ACC112 (cell line): ENCODE measurements at regions not wholly inside any gene's neighbourhood (a gene's known extent, or its start where the extent isn't known, plus 50 kb on each side); places are given as distances from the start of the nearest gene placed in this dataset.

Source experiments
- H2AFZ ChIP-seq: fragments of 200-600 bp; sonication (generic); one replicate; pipeline ENCODE4 v1.6.0; 2017; ENCODE audit warnings: antibody characterized with exemption, low read length; ENCODE audit not compliant: unreplicated experiment
- H3K27ac ChIP-seq: fragments of 200-600 bp; sonication (generic); 2 replicates; pipeline ENCODE4 v1.5.1; 2014; ENCODE audit warnings: low read depth, mild to moderate bottlenecking, antibody characterized with exemption, low read length, moderate library complexity
- H3K27me3 ChIP-seq: fragments of 200-600 bp; sonication (generic); 2 replicates; pipeline ENCODE4 v1.6.1; 2014; ENCODE audit warnings: mild to moderate bottlenecking, antibody characterized with exemption, low read length, moderate library complexity, mixed read lengths; ENCODE audit not compliant: insufficient read depth
- H3K36me3 ChIP-seq: fragments of 200-600 bp; sonication (generic); 2 replicates; pipeline ENCODE4 v1.6.1; 2016; ENCODE audit warnings: mild to moderate bottlenecking, antibody characterized with exemption, low read length, moderate library complexity, mixed read lengths; ENCODE audit not compliant: insufficient read depth
- H3K4me1 ChIP-seq: fragments of 200-600 bp; sonication (generic); one replicate; pipeline ENCODE4 v1.6.1; 2016; ENCODE audit warnings: low read length, mixed read lengths; ENCODE audit not compliant: insufficient read depth, unreplicated experiment, control insufficient read depth
- H3K4me3 ChIP-seq: fragments of 200-600 bp; sonication (generic); 2 replicates; pipeline ENCODE4 v1.5.1; 2014; ENCODE audit warnings: mild to moderate bottlenecking, low read depth, low read length
- H3K79me2 ChIP-seq: fragments of 200-600 bp; sonication (generic); one replicate; pipeline ENCODE4 v1.6.0; 2016; ENCODE audit warnings: low read length; ENCODE audit not compliant: control insufficient read depth, unreplicated experiment, insufficient read depth

DNA sequence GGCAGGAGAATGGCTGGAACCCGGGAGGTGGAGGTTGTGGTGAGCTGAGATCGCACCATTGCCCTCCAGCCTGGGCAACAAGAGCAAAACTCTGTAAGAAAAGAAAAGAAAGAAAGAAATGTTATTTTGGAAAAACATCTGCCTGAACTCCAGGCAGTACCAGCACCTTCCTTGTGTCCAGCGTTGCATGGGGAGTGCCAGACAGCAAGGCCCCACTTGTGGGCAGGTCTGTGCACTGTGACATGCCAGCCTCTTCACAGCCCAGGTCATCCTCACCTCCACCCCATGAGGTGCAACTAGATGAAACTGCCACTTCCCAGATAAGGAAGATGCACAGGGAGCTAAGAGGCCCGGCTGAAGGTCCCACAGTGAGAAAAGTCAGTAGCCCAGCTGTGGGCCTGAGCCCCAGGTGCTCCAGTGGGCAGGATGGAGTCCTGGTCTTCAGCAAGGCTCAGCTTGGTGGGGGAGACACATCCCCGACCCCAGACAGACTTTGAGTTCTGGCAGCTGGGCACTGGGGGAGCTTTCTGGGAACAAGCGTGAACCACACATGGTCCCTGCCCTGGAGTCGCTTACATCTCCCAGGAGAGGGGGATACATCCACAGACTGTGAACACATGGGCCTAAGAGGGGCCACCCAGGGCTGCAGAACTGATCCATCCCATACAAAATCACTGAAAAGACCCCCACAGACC lies 146.9 kb upstream of the IER5L start:
- Histone ChIP-seq H2AFZ (no peak overlapping the region), H3K27ac (no peak overlapping the region), H3K4me3 (no peak overlapping the region), H3K79me2 (no peaks in the 10 kb centered on the region), H3K4me1 (peaks cover 22% of the 10 kb centered on the region), H3K27me3 (no peaks in the 10 kb centered on the region), H3K36me3 (no peaks in the 10 kb centered on the region)

DNA sequence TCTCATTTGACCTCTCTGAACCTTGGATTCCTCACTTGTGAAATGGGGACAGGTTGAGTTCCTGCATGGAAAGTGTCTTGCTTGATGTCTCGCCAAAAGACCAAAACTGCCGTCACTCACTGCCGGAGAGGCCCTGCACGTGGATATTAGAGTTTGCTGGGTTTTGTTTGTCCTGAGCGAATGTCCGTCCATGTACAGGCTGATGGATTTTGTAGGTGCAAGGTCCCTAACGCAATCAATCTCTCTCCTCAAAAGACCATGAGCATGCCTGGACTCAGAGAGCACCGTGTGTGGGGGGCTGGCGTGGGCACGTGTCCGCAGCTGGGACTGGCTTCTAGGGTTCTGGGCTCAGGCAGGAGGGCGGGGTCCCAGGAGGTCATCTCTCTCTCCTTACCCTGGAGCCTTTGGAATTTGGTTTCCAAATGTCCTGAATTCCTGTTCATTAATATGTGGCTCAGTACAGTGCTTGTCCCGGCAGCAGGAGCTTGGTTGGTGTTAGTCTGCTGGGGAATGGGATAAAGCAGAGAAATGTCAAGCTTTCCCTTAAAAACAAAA lies 146.0 kb upstream of the IER5L start:
- Histone ChIP-seq H3K79me2 (no peaks in the 10 kb centered on the region), H3K4me1 (peaks cover 23% of the 10 kb centered on the region), H3K36me3 (no peaks in the 10 kb centered on the region), H3K27ac (no peak overlapping the region), H3K27me3 (no peaks in the 10 kb centered on the region), H3K4me3 (no peak overlapping the region), H2AFZ (no peak overlapping the region)

GRCh38 chr9:129323376-129323998 lies 145.4 kb upstream of the IER5L start:
- peaks cover 19% of the 10 kb centered on the region for H3K4me1 ChIP-seq

DNA sequence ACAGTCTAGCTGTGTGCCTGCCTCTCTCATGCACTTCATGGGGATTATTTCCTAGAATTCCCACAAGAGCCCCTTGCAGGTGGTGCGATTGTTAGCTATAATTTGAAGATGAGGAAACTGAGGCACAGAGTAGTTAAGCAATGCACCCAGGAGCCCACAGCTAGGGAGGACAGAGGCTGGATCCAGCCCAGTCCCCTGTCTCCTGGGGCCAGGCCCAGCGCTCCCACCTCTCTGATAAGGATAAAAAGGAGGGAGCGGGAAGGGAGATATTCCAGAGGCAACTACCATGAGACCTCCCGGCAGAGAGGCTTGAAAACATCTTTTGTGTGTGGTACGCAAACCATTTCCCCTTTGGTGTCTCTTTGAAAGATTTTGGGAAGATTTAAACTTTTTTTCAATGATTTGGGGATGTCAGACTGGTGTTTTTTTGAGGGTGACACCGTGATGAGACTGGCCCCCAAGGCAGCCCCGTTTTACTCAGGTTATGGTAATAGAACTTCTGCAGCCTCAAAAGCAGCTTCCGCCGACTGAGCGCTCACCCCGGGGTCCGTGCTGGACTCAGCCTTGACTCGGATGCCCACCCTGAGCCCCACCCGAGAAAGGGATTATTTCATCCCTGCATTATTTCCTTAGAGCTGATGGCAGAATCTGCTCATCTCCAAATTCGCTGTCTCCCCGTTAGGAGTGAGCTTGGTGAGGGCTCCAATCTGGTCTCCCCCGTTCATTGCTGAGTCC lies 144.7 kb upstream of the IER5L start:
- Histone ChIP-seq H3K4me3 (no peak overlapping the region), H3K79me2 (no peaks in the 10 kb centered on the region), H3K36me3 (no peaks in the 10 kb centered on the region), H2AFZ (no peak overlapping the region), H3K27me3 (no peaks in the 10 kb centered on the region), H3K4me1 (peaks cover 20% of the 10 kb centered on the region), H3K27ac (no peak overlapping the region)

More at GRCh38 chr9:129323376-129323998, 145.4 kb upstream of the IER5L start:
- Histone ChIP-seq H3K27me3 (no peaks in the 10 kb centered on the region), H3K36me3 (no peaks in the 10 kb centered on the region), H3K27ac (no peak overlapping the region), H2AFZ (no peak overlapping the region), H3K79me2 (no peaks in the 10 kb centered on the region), H3K4me3 (no peak overlapping the region)

- no peak overlapping the region for H3K27ac ChIP-seq
- no peaks in the 10 kb centered on the region for H3K36me3 ChIP-seq
- no peaks in the 10 kb centered on the region for H3K79me2 ChIP-seq
- no peak overlapping the region for H2AFZ ChIP-seq
- H3K4me3 ChIP-seq, result no peak overlapping the region
- H3K27me3 ChIP-seq, result no peaks in the 10 kb centered on the region
- H3K4me1 ChIP-seq, result peaks cover 23% of the 10 kb centered on the region
Measured at GRCh38 chr9:129322022-129322621, 144.1 kb upstream of the IER5L start.

DNA sequence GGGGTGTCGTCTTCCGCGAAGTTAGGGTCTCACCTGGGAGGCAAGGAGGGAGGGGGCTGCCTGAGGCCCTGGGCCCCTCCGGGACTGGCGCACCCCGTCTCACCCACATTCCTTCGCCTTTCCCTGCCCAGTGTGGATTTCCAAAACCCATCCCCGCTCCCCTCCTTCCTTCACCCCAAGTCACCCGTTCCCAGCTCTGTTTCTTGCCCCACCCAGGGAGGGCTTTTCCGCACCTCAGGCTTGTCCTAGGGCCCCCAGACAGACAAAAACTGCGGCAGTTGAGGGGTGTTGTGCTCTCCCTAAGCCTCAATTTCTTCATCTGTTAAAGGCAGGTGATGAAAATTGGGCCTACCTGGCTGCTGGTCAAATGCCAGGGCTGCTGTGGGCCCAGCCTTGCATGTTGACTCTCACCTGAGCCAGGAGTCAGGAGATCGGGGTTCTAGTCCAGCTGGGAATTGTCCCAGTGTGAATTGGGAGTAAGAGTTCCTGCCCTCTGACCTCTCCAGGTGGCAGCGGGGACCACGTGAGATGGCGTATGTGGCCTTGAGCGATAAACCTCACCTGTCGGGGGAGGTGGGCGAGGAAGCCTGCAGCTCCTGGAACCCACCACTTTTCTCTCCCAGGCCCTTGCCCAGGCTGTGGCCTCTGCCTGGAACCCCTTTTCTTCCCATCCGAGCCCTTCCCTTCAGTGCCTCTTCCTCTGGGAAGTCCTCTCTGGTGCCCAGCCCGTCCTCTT lies 143.4 kb upstream of the IER5L start:
- Histone ChIP-seq H3K27ac (no peak overlapping the region), H3K4me1 (peaks cover 23% of the 10 kb centered on the region), H3K27me3 (no peaks in the 10 kb centered on the region), H2AFZ (no peak overlapping the region), H3K79me2 (no peaks in the 10 kb centered on the region), H3K4me3 (peak overlapping the region; percentile 68; the same call in 1 of the 2 replicates), H3K36me3 (no peaks in the 10 kb centered on the region)

- Histone ChIP-seq H2AFZ (peak overlapping the region; percentile 92), H3K4me3 (peak overlapping the region; percentile 68), H3K4me1 (peaks cover 30% of the 10 kb centered on the region), H3K27ac (no peak overlapping the region), H3K36me3 (no peaks in the 10 kb centered on the region), H3K79me2 (no peaks in the 10 kb centered on the region), H3K27me3 (no peaks in the 10 kb centered on the region)
Measured at GRCh38 chr9:129320575-129321285, 142.7 kb upstream of the IER5L start.

DNA sequence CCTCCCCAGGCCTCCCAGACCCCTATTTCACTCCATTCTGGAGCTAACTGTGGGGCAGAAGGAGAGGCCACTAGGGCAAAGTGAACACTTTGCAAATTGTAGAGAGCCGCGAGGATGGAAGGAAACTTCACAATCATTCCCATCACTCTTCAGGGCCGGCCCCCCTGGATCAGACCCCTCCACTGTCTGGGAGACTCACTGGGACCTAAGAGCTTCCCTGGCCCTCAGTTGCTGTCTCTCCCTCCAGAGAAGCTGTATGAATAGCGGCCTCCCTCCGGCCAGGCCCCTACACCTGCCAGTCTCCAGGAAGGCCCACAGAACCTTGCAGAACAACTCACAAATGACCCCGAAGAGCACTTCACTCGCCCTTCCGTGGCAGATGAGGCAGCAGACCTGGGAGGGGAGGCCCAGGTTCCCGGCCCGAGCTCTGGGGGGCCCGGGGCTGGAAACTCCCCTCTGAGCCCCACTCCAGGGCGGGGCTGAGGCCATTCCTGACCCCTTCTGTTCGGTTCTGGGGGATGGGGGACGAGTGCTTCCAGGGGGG lies 141.9 kb upstream of the IER5L start:
- no peaks in the 10 kb centered on the region for H3K79me2 ChIP-seq
- H2AFZ ChIP-seq, result peak overlapping the region; percentile 92
- no peak overlapping the region for H3K27ac ChIP-seq
- H3K4me1 ChIP-seq, result peaks cover 37% of the 10 kb centered on the region
- peak overlapping the region; percentile 68 for H3K4me3 ChIP-seq
- H3K36me3 ChIP-seq, result no peaks in the 10 kb centered on the region
- H3K27me3 ChIP-seq, result no peaks in the 10 kb centered on the region

GRCh38 chr9:129319076-129319937 lies 141.2 kb upstream of the IER5L start:
- H2AFZ ChIP-seq, result no peak overlapping the region
- H3K79me2 ChIP-seq, result no peaks in the 10 kb centered on the region
- peaks cover 41% of the 10 kb centered on the region for H3K4me1 ChIP-seq
- H3K4me3 ChIP-seq, result no peak overlapping the region
- no peaks in the 10 kb centered on the region for H3K36me3 ChIP-seq
- no peak overlapping the region for H3K27ac ChIP-seq
- H3K27me3 ChIP-seq, result no peaks in the 10 kb centered on the region
